Osteoblast (primary cell): ENCODE measurements at regions not wholly inside any gene's neighbourhood (a gene's known extent, or its start where the extent isn't known, plus 50 kb on each side); places are given as distances from the start of the nearest gene placed in this dataset.

ENCODE experiments used
- DNase-seq: peaks from one replicate; pipeline ENCODE4 v3.0.0; 2011; ENCODE audit warnings: low spot score, mixed read lengths; ENCODE audit not compliant: insufficient read length; ENCODE audit errors: missing footprints
- H2AFZ ChIP-seq: 2 replicates; pipeline ENCODE4 v1.6.0; 2011; ENCODE audit warnings: mild to moderate bottlenecking, low read length
- H3K27ac ChIP-seq: 2 replicates; pipeline ENCODE4 v1.5.1; 2011; ENCODE audit warnings: mild to moderate bottlenecking, low read depth, low read length, moderate library complexity
- H3K27me3 ChIP-seq: 2 replicates; pipeline ENCODE4 v1.6.0; 2012; ENCODE audit warnings: mild to moderate bottlenecking, control low read depth, inconsistent platforms, low read length, moderate library complexity; ENCODE audit not compliant: insufficient read depth
- H3K36me3 ChIP-seq: 2 replicates; pipeline ENCODE4 v1.5.1; 2011; ENCODE audit warnings: mild to moderate bottlenecking, low read length, control low read depth, moderate library complexity; ENCODE audit not compliant: insufficient read depth
- H3K4me1 ChIP-seq: 2 replicates; pipeline ENCODE4 v1.5.1; 2011; ENCODE audit warnings: mild to moderate bottlenecking, low read length, control low read depth, moderate library complexity; ENCODE audit not compliant: insufficient read depth
- H3K4me2 ChIP-seq: 2 replicates; pipeline ENCODE4 v1.6.0; 2011; ENCODE audit warnings: mild to moderate bottlenecking, low read length; ENCODE audit not compliant: insufficient read depth
- H3K4me3 ChIP-seq: fragments of 200-600 bp; sonication (generic); 3 replicates; pipeline ENCODE4 v1.5.1; 2012; ENCODE audit warnings: mild to moderate bottlenecking, low read length, inconsistent platforms; ENCODE audit not compliant: insufficient read depth
- H3K79me2 ChIP-seq: 2 replicates; pipeline ENCODE4 v1.6.0; 2012; ENCODE audit warnings: mild to moderate bottlenecking, low read length, control low read depth, inconsistent platforms; ENCODE audit not compliant: insufficient read depth
- H3K9me3 ChIP-seq: 2 replicates; pipeline ENCODE4 v1.5.1; 2011; ENCODE audit warnings: low read depth, low read length, control low read depth
- H4K20me1 ChIP-seq: 2 replicates; pipeline ENCODE4 v1.6.0; 2012; ENCODE audit warnings: mild to moderate bottlenecking, low read length, control low read depth; ENCODE audit not compliant: insufficient read depth
- TF ChIP-seq, protein P1 (sequence below): IDR thresholded peaks from 2 replicates; pipeline ENCODE4 v1.5.1; 2011; ENCODE audit warnings: mild to moderate bottlenecking, low read depth, low read length, moderate library complexity; ENCODE audit errors: extremely low read depth

- H3K4me1 ChIP-seq = no peaks in the 10 kb centered on the region
- no peaks in the 10 kb centered on the region for H3K36me3 ChIP-seq
- no peak overlapping the region for H3K4me2 ChIP-seq
- no peak overlapping the region for H3K27ac ChIP-seq
- TF ChIP-seq, protein P1, sequence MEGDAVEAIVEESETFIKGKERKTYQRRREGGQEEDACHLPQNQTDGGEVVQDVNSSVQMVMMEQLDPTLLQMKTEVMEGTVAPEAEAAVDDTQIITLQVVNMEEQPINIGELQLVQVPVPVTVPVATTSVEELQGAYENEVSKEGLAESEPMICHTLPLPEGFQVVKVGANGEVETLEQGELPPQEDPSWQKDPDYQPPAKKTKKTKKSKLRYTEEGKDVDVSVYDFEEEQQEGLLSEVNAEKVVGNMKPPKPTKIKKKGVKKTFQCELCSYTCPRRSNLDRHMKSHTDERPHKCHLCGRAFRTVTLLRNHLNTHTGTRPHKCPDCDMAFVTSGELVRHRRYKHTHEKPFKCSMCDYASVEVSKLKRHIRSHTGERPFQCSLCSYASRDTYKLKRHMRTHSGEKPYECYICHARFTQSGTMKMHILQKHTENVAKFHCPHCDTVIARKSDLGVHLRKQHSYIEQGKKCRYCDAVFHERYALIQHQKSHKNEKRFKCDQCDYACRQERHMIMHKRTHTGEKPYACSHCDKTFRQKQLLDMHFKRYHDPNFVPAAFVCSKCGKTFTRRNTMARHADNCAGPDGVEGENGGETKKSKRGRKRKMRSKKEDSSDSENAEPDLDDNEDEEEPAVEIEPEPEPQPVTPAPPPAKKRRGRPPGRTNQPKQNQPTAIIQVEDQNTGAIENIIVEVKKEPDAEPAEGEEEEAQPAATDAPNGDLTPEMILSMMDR = no peak
- H2AFZ ChIP-seq = no peak overlapping the region
- H3K4me3 ChIP-seq = no peak overlapping the region
- no peaks in the 10 kb centered on the region for H3K27me3 ChIP-seq
- H3K79me2 ChIP-seq = no peaks in the 10 kb centered on the region
- H4K20me1 ChIP-seq = no peaks in the 10 kb centered on the region
- no peak for DNase-seq
- H3K9me3 ChIP-seq = no peaks in the 10 kb centered on the region
These were observed 120.8 kb downstream of the SOX1 start for GRCh38 chr13:112187527-112188297.

GRCh38 chr13:112188298-112188610 lies 121.3 kb downstream of the SOX1 start:
- TF ChIP-seq, protein P1 = no peak
- Histone ChIP-seq H3K4me3 (no peak overlapping the region), H3K36me3 (no peaks in the 10 kb centered on the region), H2AFZ (no peak overlapping the region), H3K27ac (no peak overlapping the region), H3K4me1 (no peaks in the 10 kb centered on the region), H3K79me2 (no peaks in the 10 kb centered on the region), H3K9me3 (no peaks in the 10 kb centered on the region), H3K4me2 (no peak overlapping the region), H4K20me1 (no peaks in the 10 kb centered on the region), H3K27me3 (no peaks in the 10 kb centered on the region)
- no peak for DNase-seq

DNA sequence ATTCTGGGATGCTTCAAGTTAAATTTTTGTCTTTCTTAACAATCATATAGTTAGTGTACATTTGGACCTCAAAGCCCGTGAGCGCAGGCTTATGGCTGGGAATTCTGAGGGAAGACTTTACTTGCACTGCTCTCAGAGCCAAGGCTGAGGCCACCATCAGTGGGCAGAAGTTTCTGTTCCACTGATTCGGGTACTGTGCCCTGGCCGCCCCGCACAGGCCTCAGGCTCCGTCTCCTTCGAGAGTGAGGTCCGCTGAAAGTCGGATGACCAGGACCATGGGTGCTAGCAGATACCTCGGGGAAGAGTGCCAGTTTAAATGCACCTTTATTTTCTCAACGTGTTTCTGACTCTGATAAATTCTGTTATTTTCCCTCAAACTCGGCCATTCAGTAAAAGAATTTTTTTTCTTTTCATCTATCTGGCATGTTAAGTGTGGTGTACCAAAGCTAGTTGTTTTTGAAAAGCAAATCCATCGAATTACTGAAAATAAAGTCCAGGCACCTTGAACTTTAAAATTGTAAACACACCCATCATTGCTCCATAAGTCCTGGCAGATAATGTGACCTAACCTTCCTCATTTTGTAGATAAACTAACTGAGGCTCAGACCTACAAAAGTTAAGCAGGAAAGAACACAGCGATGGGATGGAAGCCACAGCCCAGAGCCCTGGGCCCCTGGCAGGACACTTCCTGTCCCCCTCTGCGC lies 126.7 kb downstream of the SOX1 start:
- H3K27me3 ChIP-seq = no peaks in the 10 kb centered on the region
- no peak overlapping the region for H3K27ac ChIP-seq
- no peaks in the 10 kb centered on the region for H4K20me1 ChIP-seq
- no peaks in the 10 kb centered on the region for H3K4me1 ChIP-seq
- H3K4me2 ChIP-seq = no peak overlapping the region
- no peak overlapping the region for H2AFZ ChIP-seq
- TF ChIP-seq, protein P1 = no peak
- H3K4me3 ChIP-seq = no peak overlapping the region
- no peaks in the 10 kb centered on the region for H3K36me3 ChIP-seq
- H3K9me3 ChIP-seq = no peaks in the 10 kb centered on the region
- DNase-seq = no peak
- no peaks in the 10 kb centered on the region for H3K79me2 ChIP-seq

GRCh38 chr13:112194167-112194530 lies 127.2 kb downstream of the SOX1 start:
- H3K4me2 ChIP-seq = no peak overlapping the region
- no peaks in the 10 kb centered on the region for H4K20me1 ChIP-seq
- H2AFZ ChIP-seq = no peak overlapping the region
- TF ChIP-seq, protein P1 = no peak
- no peaks in the 10 kb centered on the region for H3K9me3 ChIP-seq
- no peak for DNase-seq
- H3K4me3 ChIP-seq = no peak overlapping the region
- H3K27me3 ChIP-seq = no peaks in the 10 kb centered on the region
- H3K27ac ChIP-seq = no peak overlapping the region
- H3K4me1 ChIP-seq = no peaks in the 10 kb centered on the region
- H3K79me2 ChIP-seq = no peaks in the 10 kb centered on the region
- H3K36me3 ChIP-seq = no peaks in the 10 kb centered on the region
